ENCODE measurements at regions not wholly inside any gene's neighbourhood (a gene's known extent, or its start where the extent isn't known, plus 50 kb on each side); places are given as distances from the start of the nearest gene placed in this dataset.

GRCh38 chr9:84067821-84068220 lies 87.2 kb downstream of the RMI1 start:
- Histone ChIP-seq H3K4me2 (no peak overlapping the region), H2AFZ (no peak overlapping the region), H3K27ac (ENCODE audit: low read depth) (no peak overlapping the region), H3K36me3 (ENCODE audit: insufficient read depth) (no peaks in the 10 kb centered on the region), H4K20me1 (replicated peaks; ENCODE audit: insufficient read depth) (no peaks in the 10 kb centered on the region), H3K4me1 (ENCODE audit: insufficient read depth) (no peaks in the 10 kb centered on the region), H3K27me3 (ENCODE audit: insufficient read depth) (no peaks in the 10 kb centered on the region), H3K9me2 (ENCODE audit: insufficient read depth) (peaks cover 2% of the 10 kb centered on the region; the same call in 1 of the 2 replicates), H3K4me3 (no peak overlapping the region), H3F3A (replicated peaks; ENCODE audit: low read depth) (no peaks in the 10 kb centered on the region), H3K79me2 (replicated peaks; ENCODE audit: insufficient read depth) (no peaks in the 10 kb centered on the region)
- DNase-seq (ENCODE audit: low spot score) (no peak), ATAC-seq (no peak)
- no peak overlapping the region for H3K4me3 Mint-ChIP-seq
- no peaks in the 10 kb centered on the region for H3K27me3 Mint-ChIP-seq (ENCODE audit: insufficient read depth, low read depth, poor library complexity)
- H3K36me3 Mint-ChIP-seq (ENCODE audit: low read depth), result no peaks in the 10 kb centered on the region
- H3K4me1 Mint-ChIP-seq, result no peaks in the 10 kb centered on the region
- H3K9me3 Mint-ChIP-seq, result no peaks in the 10 kb centered on the region; the same call in 2 of the 3 replicates
- H3K27ac Mint-ChIP-seq, result no peak overlapping the region
- no peak for TF ChIP-seq STAT1 (IDR thresholded peaks at IDR 0.05; ENCODE audit: unreplicated experiment)
- no peak for TF ChIP-seq EZH2phosphoT487 (IDR thresholded peaks at IDR 0.05; ENCODE audit: unreplicated experiment)
- TF ChIP-seq JUNB (IDR thresholded peaks at IDR 0.05; ENCODE audit: unreplicated experiment), result no peak
- no peak for TF ChIP-seq ETS1 (IDR thresholded peaks at IDR 0.05)
- no peak for TF ChIP-seq REST (IDR thresholded peaks at IDR 0.05; ENCODE audit: unreplicated experiment)
- TF ChIP-seq EZH2 (IDR thresholded peaks at IDR 0.05; ENCODE audit: low read depth, unreplicated experiment), result no peak
- no peak for TF ChIP-seq CREB1 (CRISPR knock-in tag; IDR thresholded peaks at IDR 0.05; ENCODE audit: low read depth)
- TF ChIP-seq POLR2AphosphoS5 (IDR thresholded peaks at IDR 0.05; ENCODE audit: low read depth), result no peak
- TF ChIP-seq ZNF462 (CRISPR knock-in tag; IDR thresholded peaks at IDR 0.05), result no peak
- TF ChIP-seq CTCF (conservative IDR thresholded peaks at IDR 0.05; ENCODE audit: low read depth in 2 of 2), result no peak
- TF ChIP-seq ZNF114 (CRISPR knock-in tag; IDR thresholded peaks at IDR 0.05), result no peak

Measured in GM23338 (cell line).